ENCODE measurements at regions not wholly inside any gene's neighbourhood (a gene's known extent, or its start where the extent isn't known, plus 50 kb on each side); places are given as distances from the start of the nearest gene placed in this dataset.

DNA sequence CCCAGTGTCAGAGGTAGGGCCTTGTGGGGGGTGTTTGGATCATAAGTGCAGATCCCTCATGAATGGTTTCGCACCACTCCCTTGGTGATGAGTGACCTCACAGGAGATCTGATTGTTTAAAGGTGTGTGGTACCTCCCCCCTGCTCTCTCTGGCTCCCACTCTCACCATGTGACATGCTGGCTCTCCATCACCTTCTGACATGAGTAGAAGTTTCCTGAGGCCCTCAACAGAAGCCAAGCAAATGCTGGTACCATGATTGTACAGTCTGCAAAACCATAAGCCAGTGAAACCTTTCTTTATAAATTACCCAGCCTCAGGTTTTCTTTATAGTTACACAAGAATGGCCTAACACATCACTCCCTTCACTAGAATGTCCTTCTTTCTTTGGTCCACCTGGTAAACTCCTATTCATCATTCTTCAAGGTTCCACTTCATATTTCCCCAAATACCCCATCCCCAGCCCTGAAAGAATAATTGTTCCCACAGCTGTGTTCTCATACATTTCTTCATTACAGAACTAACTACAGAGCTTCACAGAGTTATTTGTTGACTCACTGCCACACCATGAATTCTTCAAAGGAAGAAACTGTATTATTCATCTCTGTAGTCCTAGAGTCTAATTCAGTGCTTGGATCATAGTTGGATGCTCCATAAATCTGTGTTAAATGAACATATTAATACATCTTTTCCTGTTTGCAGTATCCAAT is 81.2 kb upstream of the STK17B start:
- TF ChIP-seq, protein P1, sequence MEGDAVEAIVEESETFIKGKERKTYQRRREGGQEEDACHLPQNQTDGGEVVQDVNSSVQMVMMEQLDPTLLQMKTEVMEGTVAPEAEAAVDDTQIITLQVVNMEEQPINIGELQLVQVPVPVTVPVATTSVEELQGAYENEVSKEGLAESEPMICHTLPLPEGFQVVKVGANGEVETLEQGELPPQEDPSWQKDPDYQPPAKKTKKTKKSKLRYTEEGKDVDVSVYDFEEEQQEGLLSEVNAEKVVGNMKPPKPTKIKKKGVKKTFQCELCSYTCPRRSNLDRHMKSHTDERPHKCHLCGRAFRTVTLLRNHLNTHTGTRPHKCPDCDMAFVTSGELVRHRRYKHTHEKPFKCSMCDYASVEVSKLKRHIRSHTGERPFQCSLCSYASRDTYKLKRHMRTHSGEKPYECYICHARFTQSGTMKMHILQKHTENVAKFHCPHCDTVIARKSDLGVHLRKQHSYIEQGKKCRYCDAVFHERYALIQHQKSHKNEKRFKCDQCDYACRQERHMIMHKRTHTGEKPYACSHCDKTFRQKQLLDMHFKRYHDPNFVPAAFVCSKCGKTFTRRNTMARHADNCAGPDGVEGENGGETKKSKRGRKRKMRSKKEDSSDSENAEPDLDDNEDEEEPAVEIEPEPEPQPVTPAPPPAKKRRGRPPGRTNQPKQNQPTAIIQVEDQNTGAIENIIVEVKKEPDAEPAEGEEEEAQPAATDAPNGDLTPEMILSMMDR (IDR thresholded peaks at IDR 0.05 in 4 of 5, conservative IDR thresholded peaks at IDR 0.05 in 1 of 5) = no peak
- TF ChIP-seq POLR2A (IDR thresholded peaks at IDR 0.05) = no peak

Measured in gastrocnemius medialis (tissue), 4 donors.